IMR-90 (cell line): ENCODE measurements at regions not wholly inside any gene's neighbourhood (a gene's known extent, or its start where the extent isn't known, plus 50 kb on each side); places are given as distances from the start of the nearest gene placed in this dataset.

Experiments
- ATAC-seq: fragments of 200-7000 bp; cut with Tn5 transposase; 2 replicates; pipeline ENCODE4 v1.9.1; 2020; ENCODE audit warnings: low read depth, mild to moderate bottlenecking, moderate library complexity
- BruUV-seq: library from RNA; stranded (reverse); fragments of 400-500 nt; replicated peaks from 2 replicates; lab custom pipeline; 2021; lab: Mats Ljungman, UMichigan
- CTCF ChIA-PET: fragments of 300-600 bp; formaldehyde crosslinking; extraction: SDS; loops from one replicate; lab custom pipeline; 2021; ENCODE audit warnings: antibody characterized with exemption; lab: Yijun Ruan, JAX
- POLR2A ChIA-PET: fragments of 300-600 bp; sonication (Branson Sonifier 250); formaldehyde crosslinking; loops from one replicate; lab custom pipeline; 2022; ENCODE audit warnings: antibody characterized with exemption; ENCODE audit not compliant: unreplicated experiment; lab: Charles Lee
- DNase-seq: peaks from one replicate; pipeline ENCODE4 v3.0.0; 2013
- H2AFZ ChIP-seq: replicated peaks from 2 replicates; pipeline ENCODE3; 2013; ENCODE audit warnings: low read length, mild to moderate bottlenecking; ENCODE audit not compliant: poor library complexity
- H2AK5ac ChIP-seq: 2 replicates; pipeline ENCODE4 v1.6.1; 2013; ENCODE audit warnings: low read depth, low read length, inconsistent platforms
- H2AK9ac ChIP-seq: replicated peaks from 2 replicates; pipeline ENCODE3; 2013; ENCODE audit warnings: mild to moderate bottlenecking, low read depth, low read length, moderate library complexity; ENCODE audit not compliant: poor library complexity
- H2BK120ac ChIP-seq: 2 replicates; pipeline ENCODE4 v1.6.1; 2013; ENCODE audit warnings: low read depth, low read length, inconsistent platforms
- H2BK15ac ChIP-seq: 3 replicates; pipeline ENCODE4 v1.6.1; 2013; ENCODE audit warnings: low read depth, low read length, inconsistent platforms
- H2BK20ac ChIP-seq: 2 replicates; pipeline ENCODE4 v1.6.1; 2013; ENCODE audit warnings: low read depth, mild to moderate bottlenecking, inconsistent platforms, low read length, moderate library complexity
- H2BK5ac ChIP-seq: 2 replicates; pipeline ENCODE4 v1.6.1; 2013; ENCODE audit warnings: mild to moderate bottlenecking, low read depth, low read length, inconsistent platforms; ENCODE audit not compliant: poor library complexity, severe bottlenecking
- H3K14ac ChIP-seq: replicated peaks from 2 replicates; pipeline ENCODE4 v1.6.1; 2013; ENCODE audit warnings: low read depth, low read length, inconsistent platforms
- H3K18ac ChIP-seq: 2 replicates; pipeline ENCODE4 v1.6.1; 2013; ENCODE audit warnings: low read depth, low read length, control low read depth
- H3K23ac ChIP-seq: 2 replicates; pipeline ENCODE4 v1.6.1; 2013; ENCODE audit warnings: low read depth, low read length, inconsistent platforms
- H3K27ac ChIP-seq: 2 replicates; pipeline ENCODE4 v1.5.1; 2013; ENCODE audit warnings: mild to moderate bottlenecking, control low read depth, low read length; ENCODE audit not compliant: insufficient read depth
- H3K27me3 ChIP-seq: 2 replicates; pipeline ENCODE4 v1.6.1; 2013; ENCODE audit warnings: low read length; ENCODE audit not compliant: control insufficient read depth, insufficient read depth
- H3K36me3 ChIP-seq: 2 replicates; pipeline ENCODE4 v1.6.1; 2013; ENCODE audit warnings: low read length, mixed read lengths; ENCODE audit not compliant: control insufficient read depth, insufficient read depth
- H3K4ac ChIP-seq: 2 replicates; pipeline ENCODE4 v1.6.1; 2013; ENCODE audit warnings: low read depth, low read length, inconsistent platforms
- H3K4me1 ChIP-seq: 2 replicates; pipeline ENCODE4 v1.6.1; 2013; ENCODE audit warnings: low read length, mixed read lengths; ENCODE audit not compliant: control insufficient read depth, insufficient read depth
- H3K4me2 ChIP-seq: 2 replicates; pipeline ENCODE4 v1.6.1; 2013; ENCODE audit warnings: low read depth, mild to moderate bottlenecking, control low read depth, low read length, moderate library complexity
- H3K4me3 ChIP-seq: 2 replicates; pipeline ENCODE4 v1.5.1; 2013; ENCODE audit warnings: low read depth, mild to moderate bottlenecking, control low read depth, low read length, moderate library complexity; ENCODE audit not compliant: insufficient read depth
- H3K56ac ChIP-seq: 2 replicates; pipeline ENCODE4 v1.6.1; 2013; ENCODE audit warnings: low read length, inconsistent platforms; ENCODE audit not compliant: insufficient read depth; ENCODE audit errors: extremely low read depth
- H3K79me1 ChIP-seq, 2 experiments: 2 replicates each; pipeline ENCODE4 v1.6.1; 2013; ENCODE audit warnings: low read length in 2 of 2, inconsistent platforms in 1 of 2, low read depth in 1 of 2
- H3K9ac ChIP-seq: 2 replicates; pipeline ENCODE4 v1.6.1; 2013; ENCODE audit warnings: low read depth, low read length, control low read depth
- H3K9me1 ChIP-seq: 2 replicates; pipeline ENCODE4 v1.6.1; 2013; ENCODE audit warnings: low read length, inconsistent platforms; ENCODE audit not compliant: insufficient read depth
- H3K9me3 ChIP-seq: 2 replicates; pipeline ENCODE4 v1.6.1; 2013; ENCODE audit warnings: low read length; ENCODE audit not compliant: control insufficient read depth, insufficient read depth
- H4K20me1 ChIP-seq: 2 replicates; pipeline ENCODE4 v1.6.1; 2013; ENCODE audit warnings: low read length, inconsistent platforms; ENCODE audit not compliant: insufficient read depth
- H4K5ac ChIP-seq: 2 replicates; pipeline ENCODE4 v1.6.1; 2013; ENCODE audit warnings: mild to moderate bottlenecking, low read depth, low read length, control low read depth
- H4K8ac ChIP-seq, 2 experiments: 2 replicates each; pipeline ENCODE4 v1.6.1; 2013; ENCODE audit warnings: low read depth in 2 of 2, low read length in 2 of 2, control low read depth in 1 of 2, inconsistent platforms in 1 of 2
- H4K91ac ChIP-seq: 2 replicates; pipeline ENCODE4 v1.6.1; 2013; ENCODE audit warnings: low read depth, low read length, inconsistent platforms; ENCODE audit not compliant: insufficient read depth
- NFE2L2 ChIP-seq: fragments of 150-350 bp; IDR thresholded peaks from 2 replicates; pipeline ENCODE4 v1.6.1; 2016; ENCODE audit warnings: low read depth, mild to moderate bottlenecking, low read length
- WGBS, 2 experiments: methylation state at CpG; one replicate each; pipeline versions ENCODE4 v1.1.5 to v1.1.7; 2013; ENCODE audit warnings: missing lambda C conversion rate in 2 of 2; ENCODE audit not compliant: insufficient read length in 1 of 2; ENCODE audit errors: extremely low coverage in 2 of 2; 5-methylcytosine and 5-hydroxymethylcytosine counted together
- dilution Hi-C: fragments of 300-500 bp; cut with HindIII; formaldehyde crosslinking; loops from one replicate; pipeline ENCODE4 v1.14.3; 2018; ENCODE audit warnings: low sequenced_read_pairs; ENCODE audit not compliant: unreplicated experiment
- in situ Hi-C: fragments of 300-500 bp; cut with MboI; formaldehyde crosslinking; loops from 3 replicates; pipeline ENCODE4 v1.14.3; 2019; ENCODE audit warnings: low sequenced_read_pairs, inconsistent platforms, mixed read lengths
- intact Hi-C: fragments of 100-400 bp; cut with micrococcal nuclease; formaldehyde crosslinking; loops from 2 replicates; pipeline ENCODE4 v1.10.0; 2022
- TF ChIP-seq, protein P1 (sequence below): conservative IDR thresholded peaks from 2 replicates; pipeline ENCODE4 v1.5.1; 2012; ENCODE audit warnings: mild to moderate bottlenecking, low read depth, low read length, improper control_type of control experiment

DNA sequence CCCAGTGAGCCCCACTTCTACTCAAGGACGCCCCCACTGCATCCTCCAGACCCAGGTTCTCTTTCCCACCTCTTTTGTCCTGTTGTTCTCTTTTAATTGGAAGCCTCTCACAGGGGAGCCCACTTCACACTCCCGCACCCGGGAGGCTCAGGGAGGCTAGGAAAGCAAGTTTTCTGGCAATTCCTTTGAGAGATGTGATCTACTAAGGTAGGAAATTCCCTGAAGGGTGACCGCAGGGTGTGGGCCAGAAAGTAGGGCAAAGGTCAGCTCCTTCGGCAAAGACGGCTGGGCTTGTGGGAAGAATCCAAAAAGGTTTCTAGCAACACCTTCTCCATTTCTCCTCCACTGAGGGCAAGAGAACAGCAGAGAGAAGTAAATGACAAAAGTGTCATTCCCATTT is 98.1 kb upstream of the PTPN1 start:
- Histone ChIP-seq H3K79me1 (peaks cover 0 to 8% of the 10 kb centered on the region in 2 experiments; a peak in 1 of 4 replicates), H3K36me3 (no peaks in the 10 kb centered on the region), H2BK20ac (no peak overlapping the region), H3K9me1 (peaks cover 10% of the 10 kb centered on the region), H3K23ac (no peak overlapping the region), H3K18ac (no peak overlapping the region), H3K9ac (no peak overlapping the region), H3K27ac (no peak overlapping the region), H3K4me2 (no peak overlapping the region), H4K91ac (no peak overlapping the region), H3K9me3 (peaks cover 5% of the 10 kb centered on the region; the same call in 1 of the 2 replicates), H4K20me1 (no peaks in the 10 kb centered on the region), H2AK5ac (no peak overlapping the region), H2BK120ac (no peak overlapping the region), H2AK9ac (no peak overlapping the region), H4K8ac (no peak overlapping the region), H2BK5ac (no peak overlapping the region), H3K4ac (no peak overlapping the region), H3K27me3 (no peaks in the 10 kb centered on the region), H3K4me3 (no peak overlapping the region), H3K4me1 (peaks cover 16% of the 10 kb centered on the region), H2BK15ac (no peak overlapping the region; the same call in 2 of the 3 replicates), H3K14ac (0 out of 2 replicates have a peak overlapping the region, but pooled peaks have one; percentile 20), H4K5ac (no peak overlapping the region), H2AFZ (no peak overlapping the region), H3K56ac (no peak overlapping the region)
- dilution Hi-C loops (no loop called here), in situ Hi-C loops (no loop called here), intact Hi-C loops (no loop called here)
- no TSS peak for BruUV-seq
- ATAC-seq (no peak), DNase-seq (no peak)
- CTCF ChIA-PET: no interaction called here
- POLR2A ChIA-PET: no interaction called here
- WGBS, 2 experiments: no CpG with 5 or more reads among the region's 6 CpGs
- TF ChIP-seq, protein P1, sequence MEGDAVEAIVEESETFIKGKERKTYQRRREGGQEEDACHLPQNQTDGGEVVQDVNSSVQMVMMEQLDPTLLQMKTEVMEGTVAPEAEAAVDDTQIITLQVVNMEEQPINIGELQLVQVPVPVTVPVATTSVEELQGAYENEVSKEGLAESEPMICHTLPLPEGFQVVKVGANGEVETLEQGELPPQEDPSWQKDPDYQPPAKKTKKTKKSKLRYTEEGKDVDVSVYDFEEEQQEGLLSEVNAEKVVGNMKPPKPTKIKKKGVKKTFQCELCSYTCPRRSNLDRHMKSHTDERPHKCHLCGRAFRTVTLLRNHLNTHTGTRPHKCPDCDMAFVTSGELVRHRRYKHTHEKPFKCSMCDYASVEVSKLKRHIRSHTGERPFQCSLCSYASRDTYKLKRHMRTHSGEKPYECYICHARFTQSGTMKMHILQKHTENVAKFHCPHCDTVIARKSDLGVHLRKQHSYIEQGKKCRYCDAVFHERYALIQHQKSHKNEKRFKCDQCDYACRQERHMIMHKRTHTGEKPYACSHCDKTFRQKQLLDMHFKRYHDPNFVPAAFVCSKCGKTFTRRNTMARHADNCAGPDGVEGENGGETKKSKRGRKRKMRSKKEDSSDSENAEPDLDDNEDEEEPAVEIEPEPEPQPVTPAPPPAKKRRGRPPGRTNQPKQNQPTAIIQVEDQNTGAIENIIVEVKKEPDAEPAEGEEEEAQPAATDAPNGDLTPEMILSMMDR: no peak
- TF ChIP-seq NFE2L2: no peak
